Endothelial cell of umbilical vein (primary cell): ENCODE measurements at regions not wholly inside any gene's neighbourhood (a gene's known extent, or its start where the extent isn't known, plus 50 kb on each side); places are given as distances from the start of the nearest gene placed in this dataset.

ENCODE experiments used
- BruUV-seq: library from RNA; stranded (reverse); fragments of 400-500 nt; replicated peaks from 2 replicates; lab custom pipeline; 2021; lab: Mats Ljungman, UMichigan
- CTCF ChIA-PET: fragments of 300-600, 350-600 bp; sonication (Branson Sonifier 250); formaldehyde crosslinking; loops from one replicate; lab custom pipeline; 2021; ENCODE audit warnings: antibody characterized with exemption, inconsistent platforms; lab: Charles Lee
- POLR2A ChIA-PET: fragments of 300-600, 350-600 bp; sonication (Branson Sonifier 250); formaldehyde crosslinking; loops from one replicate; lab custom pipeline; 2021; ENCODE audit warnings: antibody characterized with exemption, inconsistent platforms; lab: Charles Lee
- DNase-seq: peaks from one replicate; pipeline ENCODE4 v3.0.0-alpha.2; 2011; ENCODE audit warnings: low read depth, low spot score
- FAIRE-seq: peaks from 2 replicates; lab custom pipeline; 2011; peaks lifted over from hg19 to GRCh38; lab: Jason Lieb, UNC
- H2AFZ ChIP-seq: 2 replicates; pipeline ENCODE4 v1.6.0; 2012; ENCODE audit warnings: low read depth, low read length, control low read depth, inconsistent platforms
- H3K27ac ChIP-seq: 2 replicates; pipeline ENCODE4 v1.5.1; 2011; ENCODE audit warnings: low read depth, mild to moderate bottlenecking, control low read depth, low read length, moderate library complexity; ENCODE audit not compliant: insufficient read depth
- H3K27me3 ChIP-seq, 2 experiments: 2 replicates each; pipeline versions ENCODE4 v1.6.0 to v1.6.1; 2011; ENCODE audit warnings: low read length in 2 of 2, mixed read lengths in 1 of 2; ENCODE audit not compliant: control insufficient read depth in 2 of 2, insufficient read depth in 2 of 2
- H3K36me3 ChIP-seq, 2 experiments: 2 replicates in 1 of 2; 3 replicates in 1 of 2; pipeline ENCODE4 v1.5.1; 2011; ENCODE audit warnings: low read length in 2 of 2, mild to moderate bottlenecking in 1 of 2, moderate library complexity in 1 of 2; ENCODE audit not compliant: control insufficient read depth in 2 of 2, insufficient read depth in 2 of 2; ENCODE audit errors: extremely low read depth in 1 of 2
- H3K4me1 ChIP-seq: 3 replicates; pipeline ENCODE4 v1.5.1; 2011; ENCODE audit warnings: mild to moderate bottlenecking, low read length; ENCODE audit not compliant: control insufficient read depth, insufficient read depth; ENCODE audit errors: extremely low read depth
- H3K4me2 ChIP-seq: 2 replicates; pipeline ENCODE4 v1.6.1; 2011; ENCODE audit warnings: low read length, control low read depth, mixed read lengths; ENCODE audit not compliant: insufficient read depth
- H3K4me3 ChIP-seq, 3 experiments: fragments of 200-600 bp in 1 of 3; sonication (generic), shearing (Covaris generic) in 1 of 3; replicated peaks in 1 of 3; 2 replicates each; pipeline ENCODE4 v1.5.1; 2011 to 2016; ENCODE audit warnings: control low read depth in 3 of 3, low read length in 3 of 3, mild to moderate bottlenecking in 2 of 3, inconsistent platforms in 1 of 3, low read depth in 1 of 3, moderate library complexity in 1 of 3; ENCODE audit not compliant: insufficient read depth in 1 of 3
- H3K79me2 ChIP-seq: 2 replicates; pipeline ENCODE4 v1.6.0; 2012; ENCODE audit warnings: low read length, inconsistent platforms; ENCODE audit not compliant: control insufficient read depth, insufficient read depth
- H3K9ac ChIP-seq: replicated peaks from 2 replicates; pipeline ENCODE3; 2011; ENCODE audit warnings: low read length, control low read depth; ENCODE audit not compliant: insufficient read depth; ENCODE audit errors: extremely low read depth
- H3K9me1 ChIP-seq: replicated peaks from 3 replicates; pipeline ENCODE4 v1.6.0; 2011; ENCODE audit warnings: mild to moderate bottlenecking, low read length; ENCODE audit not compliant: control insufficient read depth, insufficient read depth; ENCODE audit errors: extremely low read depth
- H3K9me3 ChIP-seq: replicated peaks from 2 replicates; pipeline ENCODE4 v1.5.1; 2012; ENCODE audit warnings: low read length, inconsistent platforms; ENCODE audit not compliant: control insufficient read depth, insufficient read depth
- H4K20me1 ChIP-seq: replicated peaks from 2 replicates; pipeline ENCODE3; 2011; ENCODE audit warnings: mild to moderate bottlenecking, low read length; ENCODE audit not compliant: control insufficient read depth, insufficient read depth; ENCODE audit errors: extremely low read depth
- CTCF ChIP-seq, 2 donors: IDR thresholded peaks; 1 replicate in 1 of 2; 2 replicates in 1 of 2; pipeline ENCODE4 v1.5.1; 2011; ENCODE audit warnings: low read length in 2 of 2, mild to moderate bottlenecking in 2 of 2, moderate library complexity in 2 of 2, control low read depth in 1 of 2, inconsistent platforms in 1 of 2, low read depth in 1 of 2; ENCODE audit not compliant: insufficient read depth in 1 of 2; ENCODE audit errors: extremely low read depth in 1 of 2
- EZH2 ChIP-seq: IDR thresholded peaks from 2 replicates; pipeline ENCODE4 v1.6.1; 2012; ENCODE audit warnings: borderline replicate concordance, low read depth, mild to moderate bottlenecking, moderate library complexity, low read length, inconsistent platforms; ENCODE audit not compliant: severe bottlenecking
- FOS ChIP-seq: IDR thresholded peaks from 2 replicates; pipeline ENCODE4 v1.6.1; 2011; ENCODE audit warnings: mild to moderate bottlenecking, low read length, moderate library complexity, borderline replicate concordance; ENCODE audit not compliant: insufficient read depth
- GATA2 ChIP-seq: IDR thresholded peaks from 2 replicates; pipeline ENCODE4 v1.7.0; 2011; ENCODE audit warnings: low read depth, mild to moderate bottlenecking, moderate library complexity, mixed read lengths, low read length; ENCODE audit not compliant: insufficient read length, insufficient read depth
- JUN ChIP-seq: IDR thresholded peaks from 2 replicates; pipeline ENCODE4 v1.6.1; 2011; ENCODE audit warnings: borderline replicate concordance, low read depth; ENCODE audit not compliant: insufficient read length, insufficient read depth
- MAX ChIP-seq: IDR thresholded peaks from 2 replicates; pipeline ENCODE4 v1.6.1; 2011; ENCODE audit not compliant: insufficient read depth, insufficient read length
- MYC ChIP-seq: IDR thresholded peaks from one replicate; pipeline ENCODE4 v1.6.1; 2011; ENCODE audit warnings: mild to moderate bottlenecking, low read depth, low read length
- POLR2A ChIP-seq: IDR thresholded peaks from 2 replicates; pipeline ENCODE4 v1.6.1; 2012; ENCODE audit warnings: low read depth, mild to moderate bottlenecking, control low read depth, low read length
- POLR2AphosphoS5 ChIP-seq: IDR thresholded peaks from 2 replicates; pipeline ENCODE4 v1.6.1; 2012; ENCODE audit warnings: low read depth, mild to moderate bottlenecking, control low read depth, low read length, moderate library complexity; ENCODE audit not compliant: insufficient read depth
- dilution Hi-C: fragments of 300-500 bp; cut with MboI; formaldehyde crosslinking; loops from one replicate; pipeline ENCODE4 v1.15.0; 2019; ENCODE audit warnings: low sequenced_read_pairs; ENCODE audit not compliant: extremely low pct_ligation_motif_present
- intact Hi-C: fragments of 100-400 bp; cut with micrococcal nuclease; formaldehyde crosslinking; loops from one replicate; pipeline ENCODE4 v1.10.0; 2022

- dilution Hi-C loops = no loop called here
- FAIRE-seq = no peak
- no peaks in the 10 kb centered on the region for H3K9me1 ChIP-seq
- H4K20me1 ChIP-seq = no peaks in the 10 kb centered on the region
- intact Hi-C loops = no loop called here
- POLR2A ChIA-PET = no interaction called here
- H3K4me1 ChIP-seq = no peaks in the 10 kb centered on the region
- H3K9ac ChIP-seq = no peak overlapping the region
- H3K27me3 ChIP-seq = no peaks in the 10 kb centered on the region
- H3K4me3 ChIP-seq = no peak overlapping the region
- H3K27ac ChIP-seq = no peak overlapping the region
- no peaks in the 10 kb centered on the region for H3K79me2 ChIP-seq
- BruUV-seq = no TSS peak
- H3K36me3 ChIP-seq = no peaks in the 10 kb centered on the region
- no peak for DNase-seq
- no peak overlapping the region for H2AFZ ChIP-seq
- TF ChIP-seq POLR2AphosphoS5 (no peak), JUN (no peak), FOS (no peak), CTCF (IDR thresholded peaks at IDR 0.05; ENCODE audit: extremely low read depth in 1 of 2, insufficient read depth in 1 of 2, low read depth in 1 of 2, low read length in 2 of 2) (no peak), POLR2A (no peak), GATA2 (no peak), EZH2 (no peak), MYC (no peak), MAX (no peak)
- CTCF ChIA-PET = no interaction called here
- H3K9me3 ChIP-seq = no peaks in the 10 kb centered on the region
- H3K4me2 ChIP-seq = no peak overlapping the region
Observed at GRCh38 chrX:79266702-79267101, 100.4 kb downstream of the ITM2A start.
